HCT116 (cell line): ENCODE measurements at regions not wholly inside any gene's neighbourhood (a gene's known extent, or its start where the extent isn't known, plus 50 kb on each side); places are given as distances from the start of the nearest gene placed in this dataset.

ENCODE experiments used
- ATAC-seq: fragments of 200-7000 bp; cut with Tn5 transposase; 2 replicates; pipeline ENCODE4 v1.9.1; 2020; ENCODE audit warnings: mild to moderate bottlenecking, moderate library complexity
- BruUV-seq: library from RNA; stranded (reverse); fragments of 400-500 nt; replicated peaks from 2 replicates; lab custom pipeline; 2021; lab: Mats Ljungman, UMichigan
- CTCF ChIA-PET: fragments of 300-600 bp; sonication (Branson Sonifier 250); formaldehyde crosslinking; loops from one replicate; lab custom pipeline; 2021; ENCODE audit warnings: antibody characterized with exemption; lab: Charles Lee
- POLR2A ChIA-PET: fragments of 300-600, 350-600 bp; sonication (Branson Sonifier 250); formaldehyde crosslinking; loops from one replicate; lab custom pipeline; 2021; ENCODE audit warnings: antibody characterized with exemption; lab: Charles Lee
- RAD21 ChIA-PET, 2 experiments: fragments of 300-600 bp; sonication (Branson Sonifier 250); formaldehyde crosslinking; loops; one replicate each; lab custom pipeline; 2023; ENCODE audit warnings: low total read pairs in 2 of 2; ENCODE audit not compliant: uncharacterized antibody in 2 of 2, unreplicated experiment in 2 of 2, low non-redundant PET in 1 of 2; lab: Charles Lee
- DNase-seq: peaks from one replicate; pipeline ENCODE4 v3.0.0-alpha.2; 2010; ENCODE audit warnings: low read depth, low spot score
- H2AFZ ChIP-seq: fragments of 200-600 bp; shearing (Covaris generic), sonication (generic); 2 replicates; pipeline ENCODE4 v1.6.1; 2017; ENCODE audit warnings: low read depth, mixed run types, mixed read lengths, antibody characterized with exemption, low read length; ENCODE audit not compliant: poor library complexity, severe bottlenecking
- H3K27ac ChIP-seq: 2 replicates; pipeline ENCODE4 v1.5.1; 2012; ENCODE audit warnings: low read depth, low read length
- H3K27me3 ChIP-seq: fragments of 200-600 bp; sonication (generic); 2 replicates; pipeline ENCODE4 v1.6.1; 2016; ENCODE audit warnings: mixed run types, low read length, mixed read lengths; ENCODE audit not compliant: insufficient read depth
- H3K36me3 ChIP-seq, 2 experiments: fragments of 200-500 bp in 1 of 2; fragments of 200-600 bp in 1 of 2; sonication (Bioruptor generic) in 1 of 2; sonication (generic) in 1 of 2; 2 replicates each; pipeline versions ENCODE4 v1.5.1 to v1.6.1; 2014 to 2016; ENCODE audit warnings: low read length in 2 of 2, inconsistent platforms in 1 of 2, mixed read lengths in 1 of 2, mixed run types in 1 of 2; ENCODE audit not compliant: insufficient read depth in 2 of 2, control insufficient read depth in 1 of 2
- H3K4me1 ChIP-seq, 2 experiments: fragments of 200-600 bp in 1 of 2; sonication (generic) in 1 of 2; 2 replicates each; pipeline versions ENCODE4 v1.5.1 to v1.6.1; 2012 to 2017; ENCODE audit warnings: low read length in 2 of 2, inconsistent platforms in 1 of 2, mild to moderate bottlenecking in 1 of 2, mixed read lengths in 1 of 2, mixed run types in 1 of 2, moderate library complexity in 1 of 2; ENCODE audit not compliant: insufficient read depth in 2 of 2, control insufficient read depth in 1 of 2
- H3K4me2 ChIP-seq: fragments of 200-600 bp; sonication (generic); 2 replicates; pipeline ENCODE4 v1.6.1; 2017; ENCODE audit warnings: mixed run types, low read length, mixed read lengths
- H3K4me3 ChIP-seq, 2 experiments: fragments of 200-600 bp in 1 of 2; sonication (generic) in 1 of 2; replicated peaks in 1 of 2; 2 replicates each; pipeline ENCODE4 v1.5.1; 2011 to 2016; ENCODE audit warnings: low read length in 2 of 2, control low read depth in 1 of 2, low read depth in 1 of 2, mild to moderate bottlenecking in 1 of 2, mixed read lengths in 1 of 2, mixed run types in 1 of 2
- H3K79me2 ChIP-seq: fragments of 200-600 bp; sonication (generic); 2 replicates; pipeline ENCODE4 v1.6.1; 2017; ENCODE audit warnings: mild to moderate bottlenecking, mixed run types, low read length, moderate library complexity, mixed read lengths; ENCODE audit not compliant: insufficient read depth
- H3K9ac ChIP-seq: fragments of 200-600 bp; sonication (generic); 2 replicates; pipeline ENCODE4 v1.6.1; 2016; ENCODE audit warnings: low read length, mixed read lengths
- H3K9me2 ChIP-seq: fragments of 200-600 bp; sonication (generic), shearing (Covaris generic); 2 replicates; pipeline ENCODE4 v1.6.1; 2017; ENCODE audit warnings: mixed run types, mild to moderate bottlenecking, moderate library complexity; ENCODE audit not compliant: insufficient read depth
- H3K9me3 ChIP-seq, 2 experiments: fragments of 200-500 bp in 1 of 2; fragments of 200-600 bp in 1 of 2; sonication (Bioruptor generic) in 1 of 2; sonication (generic) in 1 of 2; 2 replicates each; pipeline ENCODE4 v1.6.1; 2014 to 2017; ENCODE audit warnings: low read length in 2 of 2, mixed read lengths in 2 of 2, inconsistent platforms in 1 of 2, low read depth in 1 of 2, mild to moderate bottlenecking in 1 of 2, mixed run types in 1 of 2, moderate library complexity in 1 of 2; ENCODE audit not compliant: control insufficient read depth in 1 of 2, insufficient read depth in 1 of 2
- H4K20me1 ChIP-seq: fragments of 200-600 bp; sonication (generic), shearing (Covaris generic); 2 replicates; pipeline ENCODE4 v1.6.1; 2017; ENCODE audit warnings: mixed run types, mild to moderate bottlenecking, moderate library complexity; ENCODE audit not compliant: insufficient read depth
- CEBPB ChIP-seq: IDR thresholded peaks from 2 replicates; pipeline ENCODE4 v1.6.1; 2012; ENCODE audit warnings: low read depth
- EZH2phosphoT487 ChIP-seq: fragments of 200-600 bp; IDR thresholded peaks from 2 replicates; pipeline ENCODE4 v1.6.1; 2018; ENCODE audit warnings: antibody characterized with exemption, borderline replicate concordance
- FOSL1 ChIP-seq: IDR thresholded peaks from 2 replicates; pipeline ENCODE4 v1.6.1; 2012; ENCODE audit warnings: low read depth
- JUND ChIP-seq: IDR thresholded peaks from 2 replicates; pipeline ENCODE4 v1.6.1; 2012
- POLR2A ChIP-seq: IDR thresholded peaks from 2 replicates; pipeline ENCODE4 v1.7.0; 2011; ENCODE audit warnings: borderline replicate concordance; ENCODE audit not compliant: insufficient read depth, insufficient read length; ENCODE audit errors: extremely low read depth
- POLR2AphosphoS5 ChIP-seq: IDR thresholded peaks from 2 replicates; pipeline ENCODE4 v1.6.1; 2011; ENCODE audit warnings: mild to moderate bottlenecking, low read depth, low read length, moderate library complexity
- SIN3A ChIP-seq: IDR thresholded peaks from 2 replicates; pipeline ENCODE4 v1.6.1; 2012; ENCODE audit warnings: low read depth
- SP1 ChIP-seq: IDR thresholded peaks from 2 replicates; pipeline ENCODE4 v1.6.1; 2012; ENCODE audit warnings: low read depth
- SRF ChIP-seq: IDR thresholded peaks from 2 replicates; pipeline ENCODE4 v1.6.1; 2012; ENCODE audit warnings: low read depth
- TCF7L2 ChIP-seq: IDR thresholded peaks from 2 replicates; pipeline ENCODE4 v1.7.0; 2011; ENCODE audit warnings: borderline replicate concordance, inconsistent platforms; ENCODE audit not compliant: insufficient read depth, insufficient read length; ENCODE audit errors: extremely low read depth
- YY1 ChIP-seq: IDR thresholded peaks from 2 replicates; pipeline ENCODE4 v1.6.1; 2011; ENCODE audit warnings: low read length, low read depth, moderate library complexity, mild to moderate bottlenecking; ENCODE audit not compliant: insufficient replicate concordance; ENCODE audit errors: extremely low read depth
- ZFX ChIP-seq: fragments of 450-650 bp; IDR thresholded peaks from 2 replicates; pipeline ENCODE4 v1.6.1; 2017
- ZNF274 ChIP-seq: fragments of 200-500 bp; sonication (Bioruptor generic); IDR thresholded peaks from 2 replicates; pipeline ENCODE4 v1.6.1; 2014; ENCODE audit warnings: mild to moderate bottlenecking, low read depth, low read length, inconsistent platforms
- intact Hi-C: fragments of 100-400 bp; cut with micrococcal nuclease; formaldehyde crosslinking; loops from 2 replicates; pipeline ENCODE4 v1.10.0; 2022
- TF ChIP-seq, protein P1 (sequence below): IDR thresholded peaks from 2 replicates; pipeline ENCODE4 v1.6.1; 2012
- TF ChIP-seq, protein P2 (sequence below), 3 experiments: fragments of 200-600 bp in 1 of 3; sonication (generic) in 1 of 3; IDR thresholded peaks in 2 of 3; conservative IDR thresholded peaks in 1 of 3; 2 replicates each; pipeline ENCODE4 v1.5.1; 2012 to 2017; ENCODE audit warnings: low read depth in 2 of 3, low read length in 2 of 3, antibody characterized with exemption in 1 of 3, borderline replicate concordance in 1 of 3, control low read depth in 1 of 3, mild to moderate bottlenecking in 1 of 3, mixed read lengths in 1 of 3, mixed run types in 1 of 3, moderate library complexity in 1 of 3; ENCODE audit not compliant: insufficient read depth in 1 of 3
- TF ChIP-seq, protein P3 (sequence below): IDR thresholded peaks from 2 replicates; pipeline ENCODE4 v1.6.1; 2012
- TF ChIP-seq, protein P4 (sequence below): IDR thresholded peaks from 2 replicates; pipeline ENCODE4 v1.6.1; 2012; ENCODE audit warnings: low read depth
- TF ChIP-seq, protein P5 (sequence below): IDR thresholded peaks from 2 replicates; pipeline ENCODE4 v1.6.1; 2011; ENCODE audit warnings: mild to moderate bottlenecking, low read length, moderate library complexity; ENCODE audit not compliant: insufficient replicate concordance; ENCODE audit errors: extremely low read depth

DNA sequence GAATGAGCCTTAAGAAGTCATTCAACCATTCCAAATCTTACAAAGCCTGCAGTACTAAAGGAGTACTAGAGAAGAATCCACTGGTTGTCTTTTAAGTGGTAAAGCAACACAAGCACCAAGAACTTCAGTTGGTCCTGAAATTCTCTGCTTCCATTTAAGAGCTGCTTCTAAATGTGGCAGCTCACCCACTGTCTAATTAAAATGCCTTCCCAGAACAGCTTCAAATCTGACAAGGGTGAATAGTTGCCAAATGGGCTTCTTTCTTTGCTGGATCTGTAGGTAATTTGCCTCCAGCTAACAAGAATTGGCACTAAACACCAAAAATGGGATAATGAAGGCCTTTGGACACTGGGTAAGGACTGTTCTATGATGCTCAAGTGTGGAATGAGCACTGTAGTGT lies 72.2 kb upstream of the NAP1L1 start:
- Histone ChIP-seq H3K9ac (no peak overlapping the region), H3K4me1 (peaks cover 0 to 9% of the 10 kb centered on the region in 2 experiments; a peak in 2 of 4 replicates), H3K9me3 (no peaks in the 10 kb centered on the region), H4K20me1 (no peaks in the 10 kb centered on the region), H3K27me3 (no peaks in the 10 kb centered on the region), H3K79me2 (no peaks in the 10 kb centered on the region), H3K27ac (no peak overlapping the region), H3K4me3 (no peak overlapping the region), H3K36me3 (no peaks in the 10 kb centered on the region), H2AFZ (no peak overlapping the region), H3K4me2 (no peak overlapping the region), H3K9me2 (no peaks in the 10 kb centered on the region)
- no TSS peak for BruUV-seq
- ATAC-seq, result no peak
- DNase-seq, result no peak
- intact Hi-C loops, result no loop called here
- ChIA-PET CTCF (no interaction called here), POLR2A (interaction anchor here (0.6 kb wide), 1 partner anchor 395 kb away, joined by 4 read pairs; no protein-coding TSS in a partner anchor), RAD21 (no interaction called here)
- TF ChIP-seq SIN3A (no peak), SRF (no peak), SP1 (no peak), TCF7L2 (no peak), CEBPB (no peak), ZFX (no peak), POLR2A (no peak), JUND (no peak), FOSL1 (no peak), EZH2phosphoT487 (no peak), YY1 (no peak), ZNF274 (no peak), POLR2AphosphoS5 (no peak)
- TF ChIP-seq, protein P1, sequence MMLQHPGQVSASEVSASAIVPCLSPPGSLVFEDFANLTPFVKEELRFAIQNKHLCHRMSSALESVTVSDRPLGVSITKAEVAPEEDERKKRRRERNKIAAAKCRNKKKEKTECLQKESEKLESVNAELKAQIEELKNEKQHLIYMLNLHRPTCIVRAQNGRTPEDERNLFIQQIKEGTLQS, result no peak
- TF ChIP-seq, protein P2, sequence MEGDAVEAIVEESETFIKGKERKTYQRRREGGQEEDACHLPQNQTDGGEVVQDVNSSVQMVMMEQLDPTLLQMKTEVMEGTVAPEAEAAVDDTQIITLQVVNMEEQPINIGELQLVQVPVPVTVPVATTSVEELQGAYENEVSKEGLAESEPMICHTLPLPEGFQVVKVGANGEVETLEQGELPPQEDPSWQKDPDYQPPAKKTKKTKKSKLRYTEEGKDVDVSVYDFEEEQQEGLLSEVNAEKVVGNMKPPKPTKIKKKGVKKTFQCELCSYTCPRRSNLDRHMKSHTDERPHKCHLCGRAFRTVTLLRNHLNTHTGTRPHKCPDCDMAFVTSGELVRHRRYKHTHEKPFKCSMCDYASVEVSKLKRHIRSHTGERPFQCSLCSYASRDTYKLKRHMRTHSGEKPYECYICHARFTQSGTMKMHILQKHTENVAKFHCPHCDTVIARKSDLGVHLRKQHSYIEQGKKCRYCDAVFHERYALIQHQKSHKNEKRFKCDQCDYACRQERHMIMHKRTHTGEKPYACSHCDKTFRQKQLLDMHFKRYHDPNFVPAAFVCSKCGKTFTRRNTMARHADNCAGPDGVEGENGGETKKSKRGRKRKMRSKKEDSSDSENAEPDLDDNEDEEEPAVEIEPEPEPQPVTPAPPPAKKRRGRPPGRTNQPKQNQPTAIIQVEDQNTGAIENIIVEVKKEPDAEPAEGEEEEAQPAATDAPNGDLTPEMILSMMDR (IDR thresholded peaks at IDR 0.05 in 2 of 3, conservative IDR thresholded peaks at IDR 0.05 in 1 of 3; ENCODE audit: borderline replicate concordance in 1 of 3, insufficient read depth in 1 of 3, low read depth in 2 of 3, low read length in 2 of 3), result no peak
- TF ChIP-seq, protein P3, sequence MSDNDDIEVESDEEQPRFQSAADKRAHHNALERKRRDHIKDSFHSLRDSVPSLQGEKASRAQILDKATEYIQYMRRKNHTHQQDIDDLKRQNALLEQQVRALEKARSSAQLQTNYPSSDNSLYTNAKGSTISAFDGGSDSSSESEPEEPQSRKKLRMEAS, result no peak
- TF ChIP-seq, protein P4, sequence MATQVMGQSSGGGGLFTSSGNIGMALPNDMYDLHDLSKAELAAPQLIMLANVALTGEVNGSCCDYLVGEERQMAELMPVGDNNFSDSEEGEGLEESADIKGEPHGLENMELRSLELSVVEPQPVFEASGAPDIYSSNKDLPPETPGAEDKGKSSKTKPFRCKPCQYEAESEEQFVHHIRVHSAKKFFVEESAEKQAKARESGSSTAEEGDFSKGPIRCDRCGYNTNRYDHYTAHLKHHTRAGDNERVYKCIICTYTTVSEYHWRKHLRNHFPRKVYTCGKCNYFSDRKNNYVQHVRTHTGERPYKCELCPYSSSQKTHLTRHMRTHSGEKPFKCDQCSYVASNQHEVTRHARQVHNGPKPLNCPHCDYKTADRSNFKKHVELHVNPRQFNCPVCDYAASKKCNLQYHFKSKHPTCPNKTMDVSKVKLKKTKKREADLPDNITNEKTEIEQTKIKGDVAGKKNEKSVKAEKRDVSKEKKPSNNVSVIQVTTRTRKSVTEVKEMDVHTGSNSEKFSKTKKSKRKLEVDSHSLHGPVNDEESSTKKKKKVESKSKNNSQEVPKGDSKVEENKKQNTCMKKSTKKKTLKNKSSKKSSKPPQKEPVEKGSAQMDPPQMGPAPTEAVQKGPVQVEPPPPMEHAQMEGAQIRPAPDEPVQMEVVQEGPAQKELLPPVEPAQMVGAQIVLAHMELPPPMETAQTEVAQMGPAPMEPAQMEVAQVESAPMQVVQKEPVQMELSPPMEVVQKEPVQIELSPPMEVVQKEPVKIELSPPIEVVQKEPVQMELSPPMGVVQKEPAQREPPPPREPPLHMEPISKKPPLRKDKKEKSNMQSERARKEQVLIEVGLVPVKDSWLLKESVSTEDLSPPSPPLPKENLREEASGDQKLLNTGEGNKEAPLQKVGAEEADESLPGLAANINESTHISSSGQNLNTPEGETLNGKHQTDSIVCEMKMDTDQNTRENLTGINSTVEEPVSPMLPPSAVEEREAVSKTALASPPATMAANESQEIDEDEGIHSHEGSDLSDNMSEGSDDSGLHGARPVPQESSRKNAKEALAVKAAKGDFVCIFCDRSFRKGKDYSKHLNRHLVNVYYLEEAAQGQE, result no peak
- TF ChIP-seq, protein P5, sequence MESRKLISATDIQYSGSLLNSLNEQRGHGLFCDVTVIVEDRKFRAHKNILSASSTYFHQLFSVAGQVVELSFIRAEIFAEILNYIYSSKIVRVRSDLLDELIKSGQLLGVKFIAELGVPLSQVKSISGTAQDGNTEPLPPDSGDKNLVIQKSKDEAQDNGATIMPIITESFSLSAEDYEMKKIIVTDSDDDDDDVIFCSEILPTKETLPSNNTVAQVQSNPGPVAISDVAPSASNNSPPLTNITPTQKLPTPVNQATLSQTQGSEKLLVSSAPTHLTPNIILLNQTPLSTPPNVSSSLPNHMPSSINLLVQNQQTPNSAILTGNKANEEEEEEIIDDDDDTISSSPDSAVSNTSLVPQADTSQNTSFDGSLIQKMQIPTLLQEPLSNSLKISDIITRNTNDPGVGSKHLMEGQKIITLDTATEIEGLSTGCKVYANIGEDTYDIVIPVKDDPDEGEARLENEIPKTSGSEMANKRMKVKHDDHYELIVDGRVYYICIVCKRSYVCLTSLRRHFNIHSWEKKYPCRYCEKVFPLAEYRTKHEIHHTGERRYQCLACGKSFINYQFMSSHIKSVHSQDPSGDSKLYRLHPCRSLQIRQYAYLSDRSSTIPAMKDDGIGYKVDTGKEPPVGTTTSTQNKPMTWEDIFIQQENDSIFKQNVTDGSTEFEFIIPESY, result no peak
